Adrenal gland (tissue), 5 donors: ENCODE measurements at regions not wholly inside any gene's neighbourhood (a gene's known extent, or its start where the extent isn't known, plus 50 kb on each side); places are given as distances from the start of the nearest gene placed in this dataset.

ENCODE experiments used
- POLR2A ChIP-seq, 2 donors: fragments of 450-650 bp; IDR thresholded peaks; one replicate each; pipeline ENCODE4 v1.6.1; 2017; ENCODE audit warnings: antibody characterized with exemption in 2 of 2, mild to moderate bottlenecking in 2 of 2, moderate library complexity in 1 of 2
- TF ChIP-seq, protein P1 (sequence below), 6 experiments: fragments of 450-650 bp in 4 of 6; fragments of 200-600 bp in 2 of 6; sonication (generic) in 1 of 6; IDR thresholded peaks; 1 replicate in 5 of 6; 2 replicates in 1 of 6; pipeline versions ENCODE4 v1.5.1 to v1.8.0; 2016 to 2021; ENCODE audit warnings: antibody characterized with exemption in 6 of 6, mild to moderate bottlenecking in 2 of 6, moderate library complexity in 1 of 6
- donor health status: DM: no; HTN: no; CAD: no.

DNA sequence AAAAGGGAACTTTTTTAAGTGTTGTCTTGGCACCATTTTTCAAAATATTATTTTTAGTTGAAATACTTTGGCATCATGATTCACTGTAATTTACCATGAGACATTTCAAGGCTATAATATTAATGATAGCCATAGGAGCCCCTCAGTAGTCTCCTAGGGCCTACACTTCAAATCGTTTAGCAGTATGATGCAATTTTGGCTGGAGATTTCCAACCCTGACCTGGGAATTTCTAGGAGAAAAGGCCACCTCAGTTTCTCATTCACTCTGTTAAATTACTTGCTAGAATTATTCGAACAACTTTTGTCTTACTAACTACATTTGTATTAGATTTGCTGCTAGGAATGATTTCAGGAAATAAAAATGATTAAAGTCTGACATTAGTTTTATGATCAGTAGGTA, 1610.9 kb upstream of the RAG2 start:
- TF ChIP-seq, protein P1, sequence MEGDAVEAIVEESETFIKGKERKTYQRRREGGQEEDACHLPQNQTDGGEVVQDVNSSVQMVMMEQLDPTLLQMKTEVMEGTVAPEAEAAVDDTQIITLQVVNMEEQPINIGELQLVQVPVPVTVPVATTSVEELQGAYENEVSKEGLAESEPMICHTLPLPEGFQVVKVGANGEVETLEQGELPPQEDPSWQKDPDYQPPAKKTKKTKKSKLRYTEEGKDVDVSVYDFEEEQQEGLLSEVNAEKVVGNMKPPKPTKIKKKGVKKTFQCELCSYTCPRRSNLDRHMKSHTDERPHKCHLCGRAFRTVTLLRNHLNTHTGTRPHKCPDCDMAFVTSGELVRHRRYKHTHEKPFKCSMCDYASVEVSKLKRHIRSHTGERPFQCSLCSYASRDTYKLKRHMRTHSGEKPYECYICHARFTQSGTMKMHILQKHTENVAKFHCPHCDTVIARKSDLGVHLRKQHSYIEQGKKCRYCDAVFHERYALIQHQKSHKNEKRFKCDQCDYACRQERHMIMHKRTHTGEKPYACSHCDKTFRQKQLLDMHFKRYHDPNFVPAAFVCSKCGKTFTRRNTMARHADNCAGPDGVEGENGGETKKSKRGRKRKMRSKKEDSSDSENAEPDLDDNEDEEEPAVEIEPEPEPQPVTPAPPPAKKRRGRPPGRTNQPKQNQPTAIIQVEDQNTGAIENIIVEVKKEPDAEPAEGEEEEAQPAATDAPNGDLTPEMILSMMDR (IDR thresholded peaks at IDR 0.05) = no peak
- TF ChIP-seq POLR2A (IDR thresholded peaks at IDR 0.05) = no peak
